Stomach (tissue), 4 donors: ENCODE measurements at regions not wholly inside any gene's neighbourhood (a gene's known extent, or its start where the extent isn't known, plus 50 kb on each side); places are given as distances from the start of the nearest gene placed in this dataset.

ENCODE experiments used
- CTCF ChIP-seq, 7 experiments: fragments of 450-650 bp in 4 of 7; fragments of 200-600 bp in 3 of 7; sonication (generic) in 3 of 7; IDR thresholded peaks; one replicate each; pipeline ENCODE4 v1.5.1; 2016 to 2019; ENCODE audit warnings: antibody characterized with exemption in 7 of 7, control low read depth in 2 of 7, mild to moderate bottlenecking in 1 of 7
- EP300 ChIP-seq: sonication (generic); formaldehyde crosslinking; IDR thresholded peaks from one replicate; pipeline ENCODE4 v1.6.1; 2017; ENCODE audit warnings: antibody characterized with exemption
- POLR2A ChIP-seq, 4 donors: fragments of 450-650 bp; IDR thresholded peaks; one replicate each; pipeline ENCODE4 v1.6.1; 2016; ENCODE audit warnings: antibody characterized with exemption in 4 of 4, control low read depth in 2 of 4, mild to moderate bottlenecking in 1 of 4, moderate library complexity in 1 of 4
- POLR2AphosphoS5 ChIP-seq, 3 donors: sonication (generic); formaldehyde crosslinking; IDR thresholded peaks; one replicate each; pipeline ENCODE4 v1.6.1; 2016; ENCODE audit warnings: antibody characterized with exemption in 3 of 3

- TF ChIP-seq CTCF (IDR thresholded peaks at IDR 0.05) (no peak), POLR2A (IDR thresholded peaks at IDR 0.05) (no peak), EP300 (no peak), POLR2AphosphoS5 (IDR thresholded peaks at IDR 0.05) (no peak)
Observed at GRCh38 chr4:53932796-53933610, 131.4 kb downstream of the CHIC2 start.
